ENCODE measurements at regions not wholly inside any gene's neighbourhood (a gene's known extent, or its start where the extent isn't known, plus 50 kb on each side); places are given as distances from the start of the nearest gene placed in this dataset.
A peak's percentile ranks its signal among the peaks of the same experiment; 100 is the strongest.
"Not testable (repeated sequence)": the region's sequence is repeated elsewhere in the genome, so short reads cannot be mapped to it uniquely, and the experiment has no call there.

DNA sequence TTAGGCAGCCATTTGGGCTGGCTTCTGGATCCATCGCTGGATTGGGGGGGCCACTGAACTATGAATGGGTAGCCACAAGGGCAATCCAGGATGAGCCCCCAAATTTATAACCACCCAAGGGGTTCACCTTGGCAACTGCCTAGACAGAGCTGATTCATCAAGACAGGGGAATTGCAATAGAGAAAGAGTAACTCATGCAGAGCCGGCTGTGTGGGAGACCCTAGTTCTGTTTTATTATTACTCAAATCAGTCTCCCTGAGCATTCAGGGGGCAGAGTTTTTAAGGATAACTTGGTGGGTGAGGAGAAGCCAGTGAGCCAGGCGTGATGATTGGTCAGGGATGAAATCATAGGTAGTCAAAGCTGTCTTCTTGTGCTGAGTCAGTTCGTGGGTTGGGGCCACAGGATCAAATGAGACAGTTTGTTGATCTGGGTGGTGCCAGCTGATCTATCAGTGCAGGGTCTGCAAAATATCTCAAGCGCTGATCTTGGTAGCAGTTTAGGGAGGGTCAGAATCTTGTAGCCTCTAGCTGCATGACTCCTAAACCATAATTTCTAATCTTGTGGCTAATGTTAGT, 57.9 kb downstream of the DNAJB9 start:
- DNase-seq (ENCODE audit: low spot score) = no peak

DNA sequence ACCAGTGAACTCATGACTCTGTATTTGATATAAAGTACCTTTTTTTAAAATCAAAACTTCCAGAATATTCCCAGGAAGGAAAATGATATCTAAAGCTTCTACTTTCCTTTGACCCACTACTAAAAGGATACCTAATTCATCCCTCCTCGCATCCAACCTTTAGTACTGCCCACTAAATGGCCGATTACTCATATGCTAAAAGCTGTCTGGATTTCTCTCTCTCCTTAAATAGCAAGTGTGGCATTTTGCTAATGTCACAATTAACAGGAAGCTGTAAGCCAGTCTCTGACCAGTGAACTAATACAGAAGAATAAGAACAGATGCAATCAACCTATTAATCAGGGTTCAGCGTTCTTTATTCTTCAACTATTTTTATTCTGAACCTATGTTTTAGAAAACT, 59.0 kb downstream of the DNAJB9 start:
- DNase-seq (ENCODE audit: low spot score) = no peak

DNA sequence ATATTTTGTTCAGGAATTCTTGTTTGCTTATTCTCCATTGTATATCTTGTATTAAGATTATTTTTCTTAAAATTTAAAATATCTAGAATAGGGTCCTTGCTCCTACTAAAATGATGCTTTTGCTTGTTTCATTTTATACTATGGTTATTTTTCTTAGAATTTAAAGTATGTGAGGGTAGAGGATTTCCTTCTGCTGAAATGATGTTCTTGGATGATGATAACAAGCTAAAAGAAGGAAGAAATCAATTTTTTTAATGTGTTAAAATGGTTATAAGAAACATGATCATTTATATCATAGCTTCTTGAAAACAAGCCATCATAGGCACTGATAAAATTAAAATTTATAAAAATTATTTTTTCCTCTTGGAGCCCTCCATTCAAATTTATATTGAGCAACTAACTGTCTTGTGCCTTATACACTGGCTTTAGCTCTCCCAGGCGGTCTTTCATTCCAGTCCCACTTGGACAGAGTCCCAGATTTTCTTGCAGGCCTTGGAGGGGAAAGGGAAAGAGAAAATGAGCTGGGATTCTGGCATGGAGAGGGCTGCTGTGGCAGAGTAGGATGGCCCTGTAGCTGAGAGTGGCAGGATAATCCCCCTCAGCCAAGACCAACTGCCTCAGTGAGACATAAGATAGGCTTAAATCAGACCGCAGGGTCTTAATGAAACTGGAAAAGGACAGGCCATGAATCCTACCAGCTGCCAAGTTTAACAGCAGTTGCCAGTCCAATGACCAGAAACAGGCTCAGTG, 60.2 kb downstream of the DNAJB9 start:
- no peak for DNase-seq (ENCODE audit: low spot score)

DNA sequence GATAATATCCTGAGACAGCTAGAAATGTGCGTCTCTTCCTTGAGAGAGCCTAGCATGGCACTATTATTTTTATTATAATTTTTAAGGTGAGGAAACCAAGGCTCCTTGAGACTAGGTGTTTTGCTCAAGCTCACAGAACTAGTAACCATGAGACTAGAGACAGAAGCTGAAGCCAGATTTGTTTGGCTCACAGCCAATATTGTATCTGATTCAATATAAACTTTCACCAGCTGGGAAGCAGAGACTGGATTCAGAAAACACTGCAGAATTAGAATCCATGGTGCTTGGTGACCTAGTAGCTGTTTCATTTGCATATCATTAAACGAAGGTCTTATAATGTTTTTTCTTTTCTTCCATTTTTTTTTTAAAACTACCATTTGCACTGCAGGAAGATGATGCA, 64.4 kb downstream of the DNAJB9 start:
- no peak for DNase-seq (ENCODE audit: low spot score)

DNA sequence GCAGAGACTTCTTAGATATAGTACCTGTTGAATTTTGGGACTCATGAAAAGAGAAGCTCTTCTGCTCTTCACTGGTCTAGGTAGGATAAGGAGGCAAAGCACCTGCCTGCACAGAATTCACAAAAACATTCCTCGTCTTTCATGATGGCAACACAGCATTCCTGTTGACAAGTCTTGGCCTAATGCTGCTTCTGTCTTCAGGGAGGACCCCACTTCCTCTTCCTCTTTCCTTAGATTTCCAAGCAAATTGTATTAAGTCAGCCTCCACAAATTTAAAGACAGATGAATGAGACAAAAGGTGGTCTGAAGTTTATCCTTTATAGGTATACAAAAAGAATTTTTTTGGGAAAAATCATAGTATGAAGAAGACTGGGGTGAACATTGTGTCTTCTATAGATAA, 64.9 kb downstream of the DNAJB9 start:
- DNase-seq (ENCODE audit: low spot score) = no peak

DNA sequence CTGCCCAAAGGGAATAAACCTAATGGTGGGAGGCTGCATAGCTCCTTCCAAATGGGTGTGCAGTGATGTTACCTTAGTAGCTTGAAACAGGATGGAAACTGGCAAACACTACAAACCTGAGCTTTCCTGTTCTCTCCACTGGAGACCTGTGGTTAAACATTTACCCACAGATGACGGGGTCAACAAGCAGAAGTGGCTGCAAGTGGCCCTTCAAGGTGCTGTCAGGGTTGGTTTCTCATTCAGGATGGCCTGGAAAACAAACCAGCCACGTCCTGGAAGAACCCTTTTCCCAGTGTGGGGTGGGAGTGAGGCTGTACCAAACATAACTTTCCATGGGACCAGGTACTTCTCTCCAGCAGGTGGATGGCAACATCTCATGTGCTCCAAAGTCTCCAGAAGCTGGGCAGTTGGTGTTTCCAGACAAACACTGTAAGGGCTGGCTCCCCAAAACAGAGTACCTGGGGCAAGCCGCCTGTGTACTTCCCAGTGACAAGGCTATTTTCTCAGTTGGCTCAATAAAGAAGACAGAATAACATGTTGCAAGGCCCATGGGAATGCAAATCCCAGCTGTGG, 67.5 kb downstream of the DNAJB9 start:
- DNase-seq (ENCODE audit: low spot score) = no peak

DNA sequence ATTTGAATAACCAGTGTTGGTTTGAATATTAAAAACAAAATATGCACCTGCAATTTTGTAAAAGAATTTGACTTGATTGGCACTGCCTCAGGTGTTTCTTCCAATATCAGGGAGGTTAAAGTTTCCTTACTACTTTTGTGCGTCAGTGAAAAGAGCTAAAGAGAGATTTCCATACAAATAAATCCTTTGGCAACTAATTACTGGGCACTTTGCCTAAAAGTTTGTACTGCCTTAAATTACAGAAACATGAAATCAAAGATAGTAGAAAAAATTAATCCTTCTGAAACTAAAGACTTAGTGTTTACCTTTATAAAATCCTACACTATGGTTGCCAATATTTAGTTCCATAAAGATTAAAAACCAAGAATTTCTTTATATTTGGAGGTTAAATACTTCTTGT, 72.5 kb downstream of the DNAJB9 start:
- no peak for DNase-seq (ENCODE audit: low spot score)

DNA sequence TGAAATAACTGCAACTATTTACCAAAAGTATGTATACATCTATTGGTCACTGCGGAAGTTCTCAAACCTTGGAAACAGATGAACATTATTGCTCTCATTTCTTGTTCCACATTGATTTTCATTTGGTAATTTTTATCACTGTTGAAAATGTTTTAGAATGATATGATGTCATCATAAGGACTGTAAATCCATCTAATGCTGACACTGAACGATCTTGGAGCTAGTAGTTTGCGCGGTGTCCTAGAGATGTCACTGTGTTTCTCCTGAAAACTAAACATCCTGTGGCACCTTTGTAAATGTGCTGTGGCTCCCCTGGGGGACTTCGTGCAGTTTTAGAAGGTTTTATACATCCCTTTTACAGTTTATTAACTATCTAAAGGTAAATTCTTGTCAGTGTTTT, 73.5 kb downstream of the DNAJB9 start:
- no peak for DNase-seq (ENCODE audit: low spot score)

DNA sequence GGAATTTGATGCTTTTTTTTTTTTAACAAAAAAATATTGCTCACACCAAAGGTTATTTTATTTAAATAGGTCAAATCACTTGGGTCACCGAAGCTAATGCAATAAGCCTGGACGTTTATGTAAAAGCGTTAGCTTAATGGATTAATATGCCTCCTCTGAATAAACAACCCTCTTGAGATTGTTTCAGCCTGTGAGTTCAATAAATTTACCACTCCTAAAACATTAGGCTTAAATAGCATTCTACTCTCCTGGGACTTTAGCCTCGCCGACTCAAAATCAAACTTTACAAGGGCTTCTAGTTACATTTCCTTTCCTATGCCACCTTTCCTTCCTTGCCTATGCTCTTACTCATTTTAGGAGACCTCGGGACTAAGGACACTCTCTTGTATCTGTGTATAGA, 79.3 kb downstream of the DNAJB9 start:
- no peak for DNase-seq (ENCODE audit: low spot score)

DNA sequence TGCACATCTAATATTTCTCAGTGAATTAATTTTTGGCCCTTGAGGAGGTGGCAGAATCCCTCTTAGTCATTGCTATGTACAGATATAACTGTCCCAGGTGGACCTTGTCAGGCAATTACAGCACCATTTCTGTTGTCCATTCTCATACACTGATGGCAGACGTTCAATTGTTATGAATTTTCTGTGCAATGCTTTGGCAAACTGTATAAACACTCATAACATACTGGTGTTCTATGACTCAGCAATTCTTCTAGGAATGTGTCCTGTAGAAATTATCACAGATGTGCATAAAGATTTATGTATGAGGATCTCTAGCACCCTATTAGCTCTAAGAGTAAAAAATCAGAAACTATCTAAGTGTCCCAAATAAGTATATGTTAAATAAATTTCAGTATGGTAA, 80.8 kb downstream of the DNAJB9 start:
- no peak for DNase-seq (ENCODE audit: low spot score)

DNA sequence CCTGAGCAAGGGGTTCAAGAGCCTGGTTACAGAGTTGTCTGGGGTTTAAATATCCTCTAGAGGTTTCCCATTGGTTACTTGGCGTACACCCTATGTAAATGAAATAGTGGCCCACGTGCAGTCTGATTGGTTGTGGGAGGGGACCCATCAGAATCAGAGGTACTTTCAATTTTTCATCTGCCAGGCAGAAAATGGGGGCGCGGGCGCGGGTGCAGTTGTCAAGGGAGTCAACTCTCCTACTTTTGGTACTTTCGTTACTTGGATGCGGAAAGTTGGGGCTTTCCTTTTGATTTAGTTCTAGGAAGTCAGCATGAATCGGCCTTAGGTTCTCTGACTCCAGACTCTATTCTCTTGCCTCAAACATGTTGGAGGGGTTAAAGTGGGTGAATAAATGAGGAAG, 83.2 kb downstream of the DNAJB9 start:
- DNase-seq (ENCODE audit: low spot score) = no peak

DNA sequence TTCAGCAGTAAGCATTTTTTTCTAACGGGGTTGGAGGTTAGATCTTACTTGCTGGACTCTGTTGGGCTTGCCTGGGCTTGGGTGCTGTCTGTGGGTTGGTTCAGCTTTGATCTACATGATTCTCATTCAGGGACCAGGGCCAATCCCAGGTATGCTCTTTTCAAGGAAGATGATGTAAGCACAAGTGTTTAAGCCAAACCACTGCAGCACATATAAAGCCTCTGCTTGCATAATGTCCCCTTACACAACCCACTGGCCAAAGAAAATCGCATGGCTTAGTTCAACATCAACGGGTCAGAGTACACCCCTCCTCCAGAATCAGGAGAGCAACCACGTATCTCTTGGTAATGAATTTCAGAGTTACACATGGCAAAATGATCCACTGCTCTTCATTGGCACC, 83.9 kb downstream of the DNAJB9 start:
- no peak for DNase-seq (ENCODE audit: low spot score)

DNA sequence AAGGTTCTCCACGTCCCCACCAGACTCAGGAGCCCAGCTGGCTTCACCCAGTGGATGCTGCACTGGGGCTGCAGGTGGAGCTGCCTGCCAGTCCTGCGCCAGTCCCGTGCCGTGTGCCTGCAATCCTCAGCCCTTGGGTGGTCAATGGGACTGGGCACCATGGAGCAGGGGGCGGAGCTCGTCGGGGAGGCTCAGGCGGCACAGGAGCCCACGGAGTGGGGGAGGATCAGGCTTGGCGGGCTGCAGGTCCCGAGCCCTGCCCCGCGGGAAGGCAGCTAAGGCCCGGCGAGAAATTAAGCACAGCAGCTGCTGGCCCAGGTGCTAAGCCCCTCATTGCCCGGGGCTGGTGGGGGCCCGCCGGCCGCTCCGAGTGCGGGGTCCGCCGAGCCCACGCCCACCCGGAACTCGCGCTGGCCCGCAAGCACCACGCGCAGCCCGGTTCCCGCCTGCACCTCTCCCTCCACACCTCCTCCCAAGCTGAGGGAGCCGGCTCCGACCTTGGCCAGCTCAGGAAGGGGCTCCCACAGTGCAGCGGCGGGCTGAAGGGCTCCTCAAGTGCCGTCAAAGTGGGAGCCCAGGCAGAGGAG, 87.6 kb downstream of the DNAJB9 start:
- not testable (repeated sequence) for DNase-seq (ENCODE audit: low spot score)

DNA sequence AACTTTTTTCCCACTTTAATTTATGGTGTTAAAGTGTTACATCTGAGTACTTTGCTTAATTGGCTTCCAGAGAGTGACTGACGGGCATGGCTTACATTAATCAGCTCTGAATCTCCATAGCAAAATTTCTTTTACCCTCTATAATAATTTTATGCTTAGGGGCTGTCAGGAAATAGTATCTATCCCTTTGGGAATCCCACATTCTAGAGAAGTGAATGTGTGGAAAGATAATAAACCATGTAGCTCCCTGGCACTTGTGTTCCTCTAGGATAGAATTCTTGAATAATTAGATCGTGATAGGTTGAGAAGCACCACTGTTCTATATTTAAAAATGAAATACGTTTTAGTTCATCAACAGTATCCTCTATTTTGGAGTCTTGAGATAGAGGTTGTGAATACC, 89.6 kb downstream of the DNAJB9 start:
- no peak for DNase-seq (ENCODE audit: low spot score)

DNA sequence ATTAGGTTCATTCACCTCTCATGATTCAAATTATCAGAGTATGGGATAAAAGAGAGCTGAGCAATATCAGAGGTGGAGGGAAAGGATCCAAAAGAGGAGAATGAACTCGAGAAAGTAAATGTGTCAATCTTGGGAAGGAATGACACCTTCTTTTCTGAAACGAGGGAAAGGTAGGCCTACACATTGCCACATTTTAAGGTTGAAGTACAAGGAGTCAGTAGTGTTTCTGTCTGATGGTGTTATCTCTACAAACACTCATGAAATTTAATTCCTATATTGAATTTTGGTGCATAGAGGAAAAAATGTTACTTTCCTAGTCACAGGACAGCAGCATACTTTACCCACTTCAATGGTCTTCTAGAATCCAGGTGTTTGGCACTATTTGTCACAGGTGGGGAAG, 90.2 kb downstream of the DNAJB9 start:
- DNase-seq (ENCODE audit: low spot score) = no peak

DNA sequence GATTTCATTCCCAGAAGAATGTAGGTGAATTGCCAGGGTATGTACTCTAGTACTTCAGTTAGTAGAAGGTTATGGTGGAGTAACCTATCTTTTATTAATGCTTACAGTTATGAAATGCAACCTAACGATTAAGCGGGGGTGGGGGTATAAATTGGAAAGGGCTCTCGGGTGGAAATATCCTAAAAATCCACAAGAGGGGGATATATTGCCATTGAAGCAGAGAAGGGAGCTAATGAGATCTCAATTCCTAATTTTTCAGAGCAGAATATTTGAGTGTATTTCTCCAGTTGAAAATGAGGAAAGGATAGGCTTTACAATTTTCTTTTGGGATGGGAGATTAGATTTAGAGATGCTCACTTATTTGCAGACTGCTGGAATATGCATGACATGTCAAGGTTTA, 90.8 kb downstream of the DNAJB9 start:
- peak; percentile 7 for DNase-seq (ENCODE audit: low spot score)

DNA sequence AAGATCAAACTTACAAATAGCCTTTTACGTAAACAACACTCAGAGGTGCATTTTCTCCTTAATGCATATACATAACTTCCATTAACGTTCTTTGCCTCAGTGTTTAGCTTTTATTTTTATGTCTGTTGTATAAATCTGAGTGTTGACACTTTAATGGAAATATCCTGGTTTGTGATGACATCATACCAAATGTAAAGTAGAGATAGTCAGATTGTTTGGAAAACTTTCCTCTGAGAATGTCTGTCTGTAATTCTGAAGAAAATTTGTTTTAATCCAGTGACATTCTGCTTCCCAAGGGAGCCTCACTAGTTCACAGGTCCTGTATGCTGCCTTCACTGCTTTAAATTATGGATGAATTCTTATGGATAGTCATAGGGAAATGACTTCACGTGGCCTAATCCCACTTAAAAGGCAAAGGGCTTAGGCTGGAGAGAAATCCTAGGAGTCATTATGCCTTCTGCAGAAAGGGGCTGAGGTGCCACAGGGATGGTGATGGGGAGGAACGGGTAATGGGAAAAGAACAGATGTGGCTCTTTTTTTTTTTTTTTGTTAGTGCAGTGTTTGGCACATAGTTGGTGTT, 93.2 kb downstream of the DNAJB9 start:
- DNase-seq (ENCODE audit: low spot score) = no peak

DNA sequence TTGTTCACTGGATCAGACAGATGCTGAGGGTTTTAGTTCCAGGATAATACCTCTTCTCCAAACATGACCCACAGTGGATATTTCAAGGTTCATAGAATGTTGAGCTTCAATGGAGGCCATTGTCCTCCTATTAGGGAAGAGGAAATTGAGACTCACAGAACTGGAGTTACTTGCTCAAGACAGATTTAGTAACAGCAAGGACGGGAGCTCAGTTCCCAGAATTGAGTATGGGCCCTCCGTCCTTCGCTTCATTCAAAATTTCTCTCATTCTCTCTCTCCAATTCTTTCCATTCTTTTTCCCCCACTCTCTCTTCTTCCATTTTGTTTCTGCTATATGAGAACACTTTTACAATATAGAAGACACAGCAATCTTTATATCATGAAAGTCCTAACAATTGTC, 94.0 kb downstream of the DNAJB9 start:
- DNase-seq (ENCODE audit: low spot score) = no peak

DNA sequence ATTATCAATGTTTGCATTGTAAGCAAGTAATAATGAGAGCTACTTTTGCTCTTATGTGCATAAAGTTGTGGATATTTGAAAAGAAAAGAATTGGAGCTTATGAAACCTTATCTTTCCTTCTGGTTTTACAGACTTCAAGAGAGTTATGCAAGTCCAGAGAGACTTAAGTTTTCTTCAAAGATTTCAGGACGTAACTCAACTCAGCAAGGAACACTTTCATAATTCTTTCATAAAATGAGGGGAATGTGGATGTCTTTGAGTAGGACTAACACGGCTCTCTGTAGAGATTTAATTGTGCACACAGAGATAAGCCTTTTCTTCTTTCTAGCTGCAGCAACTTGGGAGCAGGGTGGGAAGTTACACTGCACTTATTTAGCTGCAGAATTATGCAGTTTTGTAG, 97.5 kb downstream of the DNAJB9 start:
- DNase-seq (ENCODE audit: low spot score) = no peak

DNA sequence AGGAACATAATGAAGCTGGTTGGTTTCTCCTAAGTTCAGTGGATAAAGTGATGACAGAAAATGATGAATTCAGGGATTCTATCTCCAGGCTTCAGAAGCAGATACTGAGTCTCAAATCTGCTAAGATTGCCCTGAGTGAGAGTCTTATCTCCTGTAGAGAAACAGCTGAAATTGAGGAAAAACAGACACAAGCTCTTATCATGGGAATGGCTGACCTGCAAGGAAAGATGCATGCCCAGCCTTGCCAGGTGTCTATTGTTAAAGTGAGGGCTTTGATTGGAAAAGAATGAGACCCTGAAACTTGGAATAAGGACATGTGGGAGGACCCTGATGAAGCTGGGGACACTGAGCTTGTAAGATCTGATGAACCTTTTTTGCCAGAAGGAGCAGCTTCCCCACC, 100.3 kb downstream of the DNAJB9 start:
- DNase-seq (ENCODE audit: low spot score) = no peak

DNA sequence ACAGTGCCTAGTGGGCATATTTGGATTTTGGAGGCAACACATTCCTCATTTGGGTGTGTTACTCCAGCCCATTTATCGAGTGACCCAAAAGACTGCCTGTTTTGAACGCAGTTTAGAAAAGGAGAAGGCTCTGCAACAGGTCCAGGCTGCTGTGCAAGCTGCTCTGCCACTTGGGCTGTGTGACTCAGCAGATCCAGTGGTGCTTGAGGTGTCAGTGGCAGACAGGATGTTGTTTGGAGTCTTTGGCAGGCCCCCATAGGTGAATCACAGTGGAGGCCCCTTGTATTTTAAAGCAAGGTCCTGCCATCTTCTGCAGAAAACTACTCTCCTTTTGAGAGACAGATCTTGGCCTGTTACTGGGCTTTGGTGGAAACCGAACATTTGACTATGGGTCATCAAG, 104.0 kb downstream of the DNAJB9 start:
- DNase-seq (ENCODE audit: low spot score) = not testable (repeated sequence)

DNA sequence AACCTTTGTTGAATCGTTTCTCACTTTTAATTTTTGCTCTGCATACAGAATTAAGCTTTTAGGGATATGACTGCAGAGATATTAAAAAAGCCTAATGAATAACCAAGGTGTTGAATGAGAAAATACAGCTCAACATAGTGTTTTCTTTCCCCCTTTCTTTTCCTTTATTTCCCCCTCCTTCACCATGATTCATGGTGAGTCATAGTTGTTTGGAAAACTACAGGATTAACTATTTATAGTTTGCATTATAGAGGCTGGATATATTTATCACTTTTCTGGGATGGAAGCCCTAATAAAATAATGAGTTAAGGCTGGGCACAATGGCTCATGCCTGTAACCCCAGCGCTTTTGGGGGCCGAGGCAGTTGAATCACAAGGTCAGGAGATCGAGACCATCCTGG, 115.0 kb downstream of the DNAJB9 start:
- DNase-seq (ENCODE audit: low spot score) = no peak

DNA sequence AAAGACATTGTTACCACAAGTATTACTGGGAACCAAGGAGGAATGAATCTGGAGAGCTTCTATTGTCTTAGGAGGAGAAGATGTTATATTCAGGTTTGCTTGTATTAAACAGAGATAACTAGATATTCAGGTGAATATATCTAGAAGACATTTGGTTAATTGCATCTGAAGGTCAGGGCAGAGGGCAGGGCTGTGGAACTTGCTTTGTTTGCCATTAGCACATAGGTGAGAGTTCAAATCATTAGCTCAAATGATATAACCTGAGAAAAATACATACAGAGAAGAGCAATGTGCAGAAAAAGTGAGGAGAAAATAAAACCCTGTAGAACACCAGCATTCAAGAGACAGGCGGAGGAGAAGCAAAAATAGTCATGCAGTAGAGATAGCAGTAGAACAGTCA, 116.8 kb downstream of the DNAJB9 start:
- no peak for DNase-seq (ENCODE audit: low spot score)
